Epidermal melanocyte (primary cell): ENCODE measurements at regions not wholly inside any gene's neighbourhood (a gene's known extent, or its start where the extent isn't known, plus 50 kb on each side); places are given as distances from the start of the nearest gene placed in this dataset.

Source experiments
- DNase-seq: peaks from one replicate; pipeline ENCODE4 v3.0.0; 2011; ENCODE audit warnings: low spot score; ENCODE audit not compliant: insufficient read length

DNA sequence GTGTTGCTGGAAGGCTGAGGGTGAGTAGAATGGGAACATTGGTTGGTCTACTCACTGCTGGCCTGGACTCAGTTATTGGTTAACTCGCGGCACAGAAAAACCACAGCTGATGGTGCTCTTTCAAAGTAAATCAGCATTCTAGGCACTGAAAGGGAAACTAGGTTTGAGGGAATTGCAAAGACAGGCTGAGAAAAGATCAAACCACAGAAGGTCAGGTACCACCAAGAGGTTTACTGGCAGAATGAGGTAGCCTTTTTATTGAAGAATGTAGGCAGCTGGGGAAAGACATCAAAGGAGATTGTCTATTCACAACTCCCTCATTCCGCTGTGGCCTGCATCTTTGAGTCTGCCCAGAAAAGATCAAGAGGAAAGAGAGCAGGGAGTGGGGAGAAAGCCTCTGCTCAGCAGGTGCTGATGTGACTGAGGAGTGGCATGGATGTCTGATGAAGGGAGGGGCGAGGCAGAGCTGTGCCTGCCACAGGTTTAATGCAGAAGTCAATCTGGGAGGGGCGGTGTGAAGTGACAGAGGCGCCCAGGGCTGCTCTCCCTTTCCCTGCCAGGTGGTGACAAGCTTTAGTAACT lies 255.5 kb downstream of the MAN2A1 start:
- no peak for DNase-seq

DNA sequence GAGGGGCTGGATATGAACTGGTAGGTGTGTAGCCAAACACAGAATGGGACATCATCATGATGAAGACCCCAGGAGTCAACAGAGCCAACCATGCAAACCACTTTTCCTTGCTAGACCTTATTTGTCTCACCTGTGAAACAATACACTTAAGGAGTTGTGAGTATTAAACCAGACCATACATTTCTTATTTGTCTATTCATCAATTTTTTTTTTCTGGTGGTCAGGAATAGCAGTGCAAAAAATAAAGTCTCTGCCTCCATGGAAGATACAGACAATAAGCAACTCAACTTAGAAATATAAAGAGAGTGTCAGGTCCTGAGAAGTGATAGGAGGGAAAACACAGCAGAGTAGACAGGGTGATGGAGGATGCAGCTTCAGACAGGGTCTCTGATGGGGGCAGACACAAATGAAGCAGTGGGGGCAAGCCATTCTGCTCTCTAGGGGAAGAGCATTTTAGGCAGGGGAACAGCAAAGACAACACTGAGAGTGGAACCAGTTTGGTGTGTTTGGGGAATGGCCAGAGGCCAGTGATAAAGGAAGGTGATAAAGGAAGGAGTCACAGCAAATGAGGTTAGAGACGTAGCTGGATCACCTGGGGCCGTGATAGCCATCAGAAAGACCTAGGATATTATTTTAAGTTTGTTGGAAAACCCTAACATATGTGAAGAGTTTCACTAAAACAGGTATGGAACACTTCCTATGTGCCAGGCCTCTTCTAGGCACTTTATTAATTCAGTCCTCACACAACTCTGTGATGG lies 256.2 kb downstream of the MAN2A1 start:
- no peak for DNase-seq

DNA sequence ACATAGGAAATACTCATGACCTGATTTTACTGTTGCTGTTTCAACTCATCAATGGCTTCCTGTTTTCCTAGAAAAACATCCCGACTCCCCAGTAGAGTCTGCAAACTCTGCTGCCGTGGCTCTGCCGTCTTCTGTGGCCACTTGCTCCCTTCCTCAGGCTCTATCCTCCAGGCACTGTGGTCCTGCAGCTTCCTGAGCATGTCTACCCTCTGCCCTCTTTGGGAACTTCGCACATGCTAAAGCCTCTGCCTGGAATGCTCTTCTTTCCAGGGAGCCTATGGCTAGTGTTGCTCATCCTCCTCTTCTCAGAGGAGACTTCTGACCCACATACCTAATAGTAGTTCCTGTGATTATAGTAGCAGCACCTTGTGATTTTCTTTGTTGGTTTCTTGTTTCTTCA lies 256.9 kb downstream of the MAN2A1 start:
- no peak for DNase-seq

DNA sequence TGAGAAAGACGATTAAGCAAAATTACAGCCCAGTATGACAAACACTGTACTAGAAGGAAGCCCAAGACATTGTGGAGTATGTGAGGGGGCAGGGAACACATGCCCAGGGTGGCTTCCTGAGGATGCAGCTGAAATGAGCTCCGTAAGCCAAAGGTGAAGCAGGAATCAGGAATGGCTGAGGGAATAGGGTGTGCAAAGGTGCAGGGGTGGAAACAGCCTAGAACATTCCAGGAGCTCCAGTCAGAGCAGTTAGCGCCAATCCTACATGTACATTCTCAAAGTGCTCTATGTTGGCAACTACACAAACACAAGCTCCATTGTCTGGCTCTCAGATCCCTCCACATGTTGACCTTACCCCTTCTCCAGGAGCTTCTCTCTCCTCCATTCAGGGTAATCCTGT lies 257.9 kb downstream of the MAN2A1 start:
- DNase-seq, result no peak

DNA sequence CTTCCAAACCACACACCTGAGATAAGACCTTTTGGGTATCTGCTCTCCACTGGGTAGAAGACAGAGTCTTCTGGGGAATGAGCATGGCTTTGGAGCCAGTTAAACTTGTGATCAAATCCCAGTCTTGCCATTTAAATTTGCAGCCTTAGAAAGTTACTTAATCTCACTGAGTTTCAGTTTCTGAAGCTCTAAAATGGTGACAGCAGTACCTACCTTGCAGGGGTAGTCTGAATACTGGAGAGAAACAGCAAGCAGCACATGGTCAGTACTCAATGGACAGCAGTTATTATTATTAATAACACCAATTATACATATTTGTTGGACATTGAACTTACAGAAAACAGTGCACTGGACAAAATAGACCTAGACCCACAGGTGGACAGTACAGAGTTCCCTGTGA lies 260.9 kb downstream of the MAN2A1 start:
- DNase-seq, result no peak

DNA sequence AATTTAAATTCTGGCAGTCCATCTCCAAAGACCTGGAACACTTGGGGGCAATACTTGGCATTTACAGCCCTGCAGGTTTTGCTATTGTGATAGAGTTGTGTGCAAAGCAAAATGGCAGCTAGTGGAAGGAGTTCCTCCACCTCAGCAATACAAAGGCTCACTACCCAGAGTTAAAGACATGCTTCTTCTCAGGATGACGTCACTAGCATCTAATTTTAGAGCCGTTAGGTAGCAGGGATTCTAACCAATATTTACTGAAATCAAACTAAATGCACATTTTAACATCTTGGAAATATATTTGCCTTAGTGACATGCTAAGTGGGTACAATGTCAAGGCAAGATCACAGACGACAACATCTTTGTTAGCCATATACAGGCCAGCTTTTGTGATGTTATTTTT lies 261.6 kb downstream of the MAN2A1 start:
- no peak for DNase-seq

DNA sequence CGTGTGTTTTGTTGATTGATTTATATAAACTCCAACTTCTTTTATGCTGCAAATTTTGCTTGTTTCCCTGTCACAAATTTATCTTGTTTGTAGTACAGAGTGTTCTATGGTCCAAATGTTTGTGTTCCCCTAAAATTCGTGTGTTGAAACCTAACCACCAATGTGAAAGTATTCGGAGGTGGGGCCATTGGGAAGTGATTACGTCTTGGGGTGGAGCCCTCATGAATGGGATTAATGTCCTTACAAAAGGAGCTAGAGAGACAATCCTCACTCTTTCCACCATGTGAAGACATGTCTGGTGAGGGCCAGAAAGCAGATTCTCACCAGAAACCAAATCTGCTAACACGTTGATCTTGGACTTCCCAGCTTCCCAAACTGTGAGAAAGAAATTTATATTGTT lies 262.0 kb downstream of the MAN2A1 start:
- DNase-seq, result no peak

DNA sequence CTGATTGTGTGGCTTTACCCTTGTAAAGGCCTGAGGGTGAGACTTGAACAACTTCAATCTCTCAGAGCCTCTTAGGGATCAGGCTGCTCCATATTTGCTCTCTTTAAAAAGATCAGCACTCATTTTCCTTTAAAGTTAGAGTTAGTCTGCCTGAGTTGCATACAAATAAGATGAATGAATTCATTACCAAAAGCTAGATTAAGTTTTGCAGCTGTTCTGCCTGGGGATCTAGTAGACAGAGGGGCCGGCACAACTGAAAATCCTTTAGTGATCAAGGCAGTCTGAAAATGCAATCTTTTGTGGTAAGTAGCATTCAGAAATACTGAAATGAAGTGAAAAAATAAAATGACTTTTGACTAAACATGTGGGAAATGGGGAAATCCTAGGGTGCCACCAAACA lies 264.0 kb downstream of the MAN2A1 start:
- no peak for DNase-seq

DNA sequence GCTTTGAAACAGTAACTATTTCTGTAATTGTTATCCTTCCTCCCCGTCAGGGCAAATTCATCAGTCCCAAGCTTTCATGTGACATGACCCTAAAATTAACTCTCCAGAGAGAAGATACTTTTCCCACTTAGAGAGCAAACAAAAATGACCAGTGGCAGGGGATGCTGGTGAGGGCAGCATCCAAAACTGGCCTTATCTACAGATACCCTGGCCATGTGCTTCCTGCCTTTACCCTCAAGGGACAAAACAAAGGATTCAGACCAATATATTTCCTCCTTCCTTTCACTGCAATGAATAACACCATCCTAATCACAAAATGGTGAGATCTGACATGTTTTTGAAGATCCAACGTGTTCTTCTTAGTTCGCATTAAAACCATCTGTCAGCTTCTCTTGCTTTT lies 267.2 kb downstream of the MAN2A1 start:
- no peak for DNase-seq

DNA sequence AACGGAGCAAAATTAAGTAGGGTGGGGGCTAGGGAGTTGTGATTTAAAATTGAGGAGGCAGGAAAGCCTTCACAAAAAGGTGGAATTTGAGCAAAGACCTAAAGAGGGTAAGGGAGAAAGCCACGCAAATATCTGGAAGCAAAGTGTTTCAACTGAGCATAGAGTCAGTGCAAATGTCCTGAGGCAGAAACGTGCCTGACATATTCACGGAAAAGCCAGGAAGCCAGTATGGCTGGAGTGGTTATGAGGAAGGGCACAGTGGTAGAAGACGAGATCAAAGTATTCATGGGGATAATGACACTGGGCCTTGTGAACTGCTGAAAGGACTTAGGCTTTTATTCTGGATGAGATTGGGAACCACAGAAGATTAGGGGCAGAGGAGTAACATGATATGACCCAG lies 268.4 kb downstream of the MAN2A1 start:
- DNase-seq, result no peak

DNA sequence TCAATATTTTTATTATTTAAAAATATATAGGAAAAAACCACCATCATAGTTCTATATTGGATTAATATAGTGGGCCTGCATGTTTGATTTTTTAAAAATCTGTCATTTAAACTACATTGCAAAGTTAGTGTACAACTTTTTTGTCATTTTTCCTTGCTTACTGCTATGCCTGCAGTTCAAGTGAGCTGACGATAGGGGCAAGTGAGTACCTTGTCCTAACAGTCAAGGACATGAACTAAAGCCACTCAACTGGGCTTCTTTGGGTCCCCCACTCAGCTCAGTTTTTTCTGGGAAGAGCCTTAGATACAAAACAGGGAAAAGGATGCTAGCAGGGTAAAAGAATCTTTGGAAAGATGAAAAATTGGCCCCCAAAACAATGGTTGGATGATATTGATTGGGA lies 269.9 kb downstream of the MAN2A1 start:
- DNase-seq, result no peak

DNA sequence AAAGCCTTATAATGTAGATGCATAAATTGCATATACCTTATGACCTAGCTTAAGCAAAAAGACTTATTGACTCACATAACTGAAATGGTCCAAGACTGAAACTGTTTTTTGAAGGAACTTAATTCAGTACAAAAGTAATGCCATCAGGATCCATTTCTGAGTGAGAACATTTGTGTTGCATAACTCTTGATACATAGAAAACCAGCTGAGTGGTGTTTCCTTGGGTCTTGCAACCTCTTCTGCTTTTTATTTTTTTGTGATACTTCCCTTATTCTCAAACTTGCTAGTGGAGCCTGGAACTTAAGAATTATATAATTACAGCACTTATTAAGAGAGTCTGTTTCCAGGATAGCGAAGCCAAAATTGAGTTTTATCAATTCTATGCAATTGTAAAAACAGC lies 272.0 kb downstream of the MAN2A1 start:
- no peak for DNase-seq

DNA sequence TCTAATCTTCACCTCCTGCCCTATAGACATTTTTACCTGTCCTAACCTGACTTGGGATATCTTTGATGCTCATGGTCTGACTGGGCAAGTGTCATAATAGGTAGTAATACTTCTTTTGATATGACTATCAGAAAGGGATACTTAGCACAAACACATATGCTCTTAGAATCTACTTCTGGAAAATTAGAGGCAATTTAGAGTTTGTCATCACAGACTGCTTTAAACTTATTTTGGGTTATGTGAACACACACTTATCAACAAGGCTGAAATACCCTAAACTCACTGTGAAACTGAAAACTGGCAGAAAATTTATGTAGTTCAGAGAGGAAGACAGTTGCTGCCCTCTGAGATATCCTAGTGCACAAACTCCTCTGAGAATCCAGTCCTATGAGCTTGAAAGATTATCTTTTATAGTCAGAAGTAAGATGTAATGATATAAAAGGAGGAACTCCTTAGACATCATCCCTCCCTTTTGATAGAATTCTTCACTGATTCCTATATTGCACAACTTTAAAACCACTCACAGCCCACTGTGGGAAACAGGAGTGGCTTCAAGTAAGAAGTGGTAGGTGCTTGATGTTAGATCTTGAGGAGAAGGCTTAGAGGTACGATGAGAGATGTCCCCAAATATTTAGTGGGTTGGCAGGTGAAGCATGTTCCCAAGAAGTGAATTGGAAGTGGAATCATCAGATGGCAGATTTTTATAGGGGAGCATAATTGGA lies 273.3 kb downstream of the MAN2A1 start:
- no peak for DNase-seq

DNA sequence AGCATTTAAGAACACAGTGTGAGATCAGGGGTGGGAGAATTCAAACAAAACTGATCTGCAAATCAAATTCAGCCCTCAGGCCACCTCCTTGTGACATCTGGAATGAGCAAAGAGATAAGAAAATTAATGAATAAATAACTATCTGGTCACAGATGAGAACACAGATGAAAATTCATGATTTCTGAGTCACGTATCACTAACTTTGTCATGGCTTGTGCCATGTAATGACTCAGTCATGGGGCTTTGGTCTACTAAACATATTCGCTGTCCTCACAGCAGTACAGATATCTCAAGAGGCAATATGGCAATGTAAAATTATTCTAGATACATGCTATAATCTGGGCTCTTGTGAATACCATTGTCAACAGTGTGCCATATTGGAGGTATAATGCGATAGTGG lies 274.4 kb downstream of the MAN2A1 start:
- DNase-seq, result no peak

DNA sequence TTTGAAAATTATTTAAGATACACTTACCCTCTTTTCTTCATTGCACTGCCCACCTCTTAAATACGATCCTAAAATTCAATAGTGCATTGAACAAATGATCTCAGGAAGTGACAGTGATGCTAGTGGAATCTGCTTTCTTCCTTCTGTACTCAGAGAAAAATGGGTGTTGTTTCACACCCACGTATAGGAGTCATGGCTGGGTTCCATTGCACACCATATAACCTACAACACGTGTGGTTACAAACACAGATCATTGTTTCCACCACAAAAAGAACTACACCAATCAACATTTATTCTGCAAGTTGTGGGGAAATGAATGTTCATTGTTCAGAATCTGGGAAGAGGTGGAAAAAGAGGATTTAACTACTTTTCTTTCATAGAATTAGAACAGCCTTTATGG lies 275.9 kb downstream of the MAN2A1 start:
- no peak for DNase-seq

DNA sequence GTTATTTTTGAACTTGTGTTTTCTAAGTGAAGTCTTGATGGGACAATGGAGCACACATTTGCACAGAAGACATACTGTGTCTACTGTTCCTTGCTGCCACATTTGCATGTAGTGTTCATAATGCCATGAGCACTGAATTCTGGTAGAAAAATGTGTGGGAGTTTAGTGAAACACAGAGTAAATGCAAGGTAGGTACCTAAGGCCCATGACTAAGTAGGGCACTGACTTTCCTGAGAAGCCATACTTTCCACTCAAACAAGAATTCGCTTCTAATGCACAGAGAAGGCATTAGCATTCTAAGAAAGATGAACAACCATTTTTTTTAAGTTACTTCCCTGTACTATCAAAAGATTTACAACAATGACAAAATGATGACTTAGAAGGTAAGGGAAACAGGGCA lies 282.2 kb downstream of the MAN2A1 start:
- no peak for DNase-seq

DNA sequence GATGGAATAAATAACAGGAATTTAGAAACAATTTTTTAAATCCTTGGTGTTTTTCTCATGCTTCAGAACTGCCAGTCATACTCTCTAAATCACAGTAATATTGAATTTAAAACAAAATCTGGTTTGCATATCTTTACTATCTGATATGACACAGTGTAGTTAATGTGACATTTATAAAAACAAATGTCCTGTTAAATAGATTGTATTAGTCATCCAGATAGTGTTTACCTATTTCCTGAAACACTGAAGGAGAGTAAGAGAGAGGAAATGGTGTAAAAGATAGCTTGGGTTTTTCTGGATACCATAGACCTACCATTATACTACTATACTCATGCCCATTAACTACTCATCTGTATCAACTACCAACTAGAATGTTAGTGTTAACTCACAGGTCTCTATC lies 292.3 kb downstream of the MAN2A1 start:
- DNase-seq, result no peak

DNA sequence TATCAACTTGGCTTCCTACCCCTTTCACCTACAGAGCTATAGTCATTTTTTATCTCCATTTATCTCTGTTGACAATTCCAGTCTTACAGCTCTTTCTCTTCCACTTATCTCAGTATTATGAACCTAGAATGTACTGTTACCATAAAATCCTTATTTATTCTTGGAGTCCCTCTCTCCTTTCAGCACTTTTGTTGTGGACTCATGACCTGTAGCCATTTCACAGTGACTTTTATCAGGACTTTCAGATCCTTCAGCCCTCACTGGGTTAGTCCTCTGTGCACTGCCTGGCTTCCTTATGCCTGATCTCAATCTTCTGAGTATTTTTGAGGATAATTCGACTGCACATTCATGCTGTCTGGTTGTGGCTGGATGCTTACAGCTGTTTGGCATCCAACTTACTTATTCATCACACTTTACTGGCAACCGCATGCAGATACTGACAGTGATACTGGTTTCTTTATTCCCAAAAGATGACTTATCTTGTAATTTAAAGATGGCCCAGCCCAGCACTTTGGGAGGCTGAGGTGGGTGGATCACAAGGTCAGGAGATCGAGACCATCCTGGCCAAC lies 293.3 kb downstream of the MAN2A1 start:
- DNase-seq, result no peak

DNA sequence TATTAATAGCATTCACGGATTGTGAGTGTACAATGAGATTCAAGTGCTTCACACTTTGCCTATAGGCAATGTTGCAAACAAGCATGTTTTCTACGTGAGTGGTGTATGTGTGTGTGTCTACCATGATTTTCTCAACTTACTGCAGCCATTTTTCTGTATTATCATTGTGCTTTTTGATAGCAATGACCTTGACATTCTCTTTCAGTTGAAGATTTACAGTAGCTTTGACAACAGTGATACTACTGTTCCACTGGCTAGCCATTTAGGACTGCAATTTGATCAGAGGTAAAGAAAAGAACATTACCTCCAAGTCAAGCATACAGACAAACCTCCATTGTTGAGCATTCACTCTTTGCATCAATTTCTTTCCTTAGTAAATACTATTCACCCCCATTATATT lies 297.0 kb downstream of the MAN2A1 start:
- DNase-seq, result no peak

DNA sequence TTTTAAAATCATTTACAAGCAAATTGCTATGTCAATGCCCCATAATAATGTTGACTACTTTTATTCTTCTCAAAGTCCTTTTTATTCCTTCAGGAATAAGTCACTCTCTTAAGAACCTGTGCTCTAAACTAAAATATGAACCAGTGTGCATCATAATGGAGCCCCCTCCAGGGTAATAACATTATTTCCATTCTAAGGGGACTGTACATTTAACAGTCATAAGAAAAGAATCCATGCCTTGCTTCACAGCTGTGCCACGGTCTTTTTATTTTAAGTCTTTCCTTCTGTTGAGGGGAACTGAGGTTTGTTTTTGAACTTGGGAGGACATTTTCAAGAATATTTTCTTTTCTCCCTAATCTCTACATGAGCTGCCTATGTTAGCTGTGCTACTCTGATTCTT lies 297.6 kb downstream of the MAN2A1 start:
- no peak for DNase-seq

DNA sequence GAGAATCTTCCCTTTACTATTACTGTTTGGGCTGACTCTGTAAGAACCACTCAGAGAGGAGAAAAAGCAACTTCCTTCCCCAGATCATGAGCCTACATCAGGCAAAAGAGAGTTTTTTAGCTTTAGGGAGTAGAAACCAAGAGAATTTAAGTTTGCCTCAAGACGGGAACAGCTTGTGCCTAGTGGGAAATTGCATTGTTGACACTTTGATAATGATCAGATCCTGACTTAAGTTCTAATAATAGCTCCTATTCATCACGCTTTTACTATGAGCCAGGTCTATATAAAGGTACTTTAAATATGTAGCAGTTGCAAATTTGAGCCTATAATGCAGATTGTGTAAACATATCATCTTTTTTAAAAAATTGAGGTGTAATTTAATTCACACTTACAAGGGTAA lies 298.2 kb downstream of the MAN2A1 start:
- no peak for DNase-seq

DNA sequence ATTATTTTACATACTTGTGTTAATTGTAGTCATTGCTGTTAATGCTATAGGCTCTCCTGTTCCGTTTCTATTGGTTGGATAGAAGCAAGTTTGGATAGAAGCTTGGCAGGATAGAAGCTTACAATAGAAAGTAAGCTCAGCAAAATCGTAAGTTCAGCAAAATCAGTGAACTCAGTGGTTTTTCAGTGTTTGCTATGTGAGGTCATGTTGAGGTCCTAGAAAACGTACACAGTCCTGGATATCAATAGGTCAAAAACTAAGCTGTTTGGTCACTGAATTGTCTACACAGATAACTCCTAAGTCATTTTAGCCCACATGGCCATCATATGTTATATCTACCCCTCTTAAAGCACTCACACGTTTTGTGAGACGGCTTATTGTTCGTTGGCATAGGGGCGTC lies 299.4 kb downstream of the MAN2A1 start:
- DNase-seq, result no peak
